Thoracic aorta (tissue), 2 donors: ENCODE measurements at regions not wholly inside any gene's neighbourhood (a gene's known extent, or its start where the extent isn't known, plus 50 kb on each side); places are given as distances from the start of the nearest gene placed in this dataset.

Experiments used
- ATAC-seq: fragments of 150-250 bp; one replicate; pipeline ENCODE4 v1.8.0; 2017; ENCODE audit warnings: low read depth; ENCODE audit not compliant: insufficient number of reproducible peaks, low FRiP score
- DNase-seq: peaks from one replicate; pipeline ENCODE4 v3.0.0-alpha.2; 2020; ENCODE audit warnings: low spot score
- H3K27ac ChIP-seq, 2 donors: fragments of 200-600 bp; sonication (generic); 1 replicate in 1 of 2; 2 replicates in 1 of 2; pipeline ENCODE4 v1.5.1; 2016; ENCODE audit warnings: mild to moderate bottlenecking in 2 of 2, moderate library complexity in 2 of 2
- H3K27me3 ChIP-seq: fragments of 200-600 bp; sonication (generic); replicated peaks from 2 replicates; pipeline ENCODE4 v1.6.0; 2016; ENCODE audit warnings: mild to moderate bottlenecking; ENCODE audit not compliant: insufficient read depth
- H3K36me3 ChIP-seq: fragments of 200-600 bp; sonication (generic); one replicate; pipeline ENCODE4 v1.5.1; 2016
- H3K4me1 ChIP-seq, 2 donors: fragments of 200-600 bp; sonication (generic); 1 replicate in 1 of 2; 2 replicates in 1 of 2; pipeline versions ENCODE4 v1.5.1 to v1.6.0; 2016; ENCODE audit warnings: low read depth in 2 of 2, mild to moderate bottlenecking in 1 of 2; ENCODE audit not compliant: control insufficient read depth in 1 of 2
- H3K4me3 ChIP-seq: fragments of 200-600 bp; sonication (generic); 2 replicates; pipeline ENCODE4 v1.5.1; 2016; ENCODE audit warnings: mild to moderate bottlenecking
- H3K9me3 ChIP-seq: fragments of 200-600 bp; sonication (generic); 2 replicates; pipeline ENCODE4 v1.5.1; 2016
- CTCF ChIP-seq: fragments of 200-600 bp; sonication (generic); IDR thresholded peaks from one replicate; pipeline ENCODE4 v1.5.1; 2019; ENCODE audit warnings: antibody characterized with exemption

GRCh38 chr3:56989977-56990640 lies 70.4 kb upstream of the SPATA12 start:
- Histone ChIP-seq H3K27ac (no peak overlapping the region), H3K4me1 (peaks cover 0 to 6% of the 10 kb centered on the region in 2 donors)
- ATAC-seq, result no peak

GRCh38 chr3:56989169-56989976 lies 71.1 kb upstream of the SPATA12 start:
- ATAC-seq, result no peak
- Histone ChIP-seq H3K36me3 (no peaks in the 10 kb centered on the region), H3K9me3 (no peaks in the 10 kb centered on the region), H3K27me3 (no peaks in the 10 kb centered on the region), H3K4me3 (no peak overlapping the region), H3K27ac (no peak overlapping the region), H3K4me1 (peaks cover 6 to 13% of the 10 kb centered on the region in 2 donors)
- no peak for DNase-seq
- TF ChIP-seq CTCF, result no peak

More at GRCh38 chr3:56989977-56990640, 70.4 kb upstream of the SPATA12 start:
- TF ChIP-seq CTCF, result no peak
- Histone ChIP-seq H3K36me3 (no peaks in the 10 kb centered on the region), H3K9me3 (no peaks in the 10 kb centered on the region), H3K4me3 (no peak overlapping the region), H3K27me3 (no peaks in the 10 kb centered on the region)
- no peak for DNase-seq

- H3K36me3 ChIP-seq, result no peaks in the 10 kb centered on the region
- H3K27me3 ChIP-seq, result no peaks in the 10 kb centered on the region
- no peaks in the 10 kb centered on the region for H3K9me3 ChIP-seq
- DNase-seq, result no peak
- H3K4me1 ChIP-seq, result peaks cover 10 to 19% of the 10 kb centered on the region in 2 donors
- H3K27ac ChIP-seq, result no peak overlapping the region
- peak; percentile 87 for TF ChIP-seq CTCF
- ATAC-seq, result no peak
- H3K4me3 ChIP-seq, result no peak overlapping the region
Observed at GRCh38 chr3:56988458-56989168, 71.9 kb upstream of the SPATA12 start.

- TF ChIP-seq CTCF, result no peak
- Histone ChIP-seq H3K4me3 (no peak overlapping the region), H3K27ac (no peak overlapping the region), H3K9me3 (no peaks in the 10 kb centered on the region), H3K4me1 (peaks cover 10 to 19% of the 10 kb centered on the region in 2 donors), H3K27me3 (no peaks in the 10 kb centered on the region), H3K36me3 (no peaks in the 10 kb centered on the region)
- DNase-seq (no peak), ATAC-seq (no peak)
Observed at GRCh38 chr3:56987238-56987895, 73.1 kb upstream of the SPATA12 start.
